ENCODE measurements at regions not wholly inside any gene's neighbourhood (a gene's known extent, or its start where the extent isn't known, plus 50 kb on each side); places are given as distances from the start of the nearest gene placed in this dataset.

GRCh38 chr5:167643631-167644280 lies 647.7 kb upstream of the WWC1 start:
- Mint-ChIP-seq H3K9me3 (no peaks in the 10 kb centered on the region), H3K4me3 (no peak overlapping the region), H3K27ac (no peak overlapping the region), H3K27me3 (ENCODE audit: low read depth) (no peaks in the 10 kb centered on the region), H3K4me1 (no peaks in the 10 kb centered on the region), H3K36me3 (no peaks in the 10 kb centered on the region)
- DNase-seq (ENCODE audit: low spot score) (no peak), ATAC-seq (no peak)
- no peak for TF ChIP-seq ARID4B (CRISPR knock-in tag; IDR thresholded peaks at IDR 0.05; ENCODE audit: borderline replicate concordance)
- TF ChIP-seq TP53 (CRISPR knock-in tag; IDR thresholded peaks at IDR 0.05): no peak
- no peak for TF ChIP-seq GRHL2 (CRISPR knock-in tag; IDR thresholded peaks at IDR 0.05; ENCODE audit: insufficient replicate concordance, severe bottlenecking)
- TF ChIP-seq ZNF281 (CRISPR knock-in tag; IDR thresholded peaks at IDR 0.05): no peak
- TF ChIP-seq SP1 (CRISPR knock-in tag; conservative IDR thresholded peaks at IDR 0.05): no peak
- ChIA-PET CTCF (no interaction called here), POLR2A (no interaction called here)

GRCh38 chr5:167644619-167645018 lies 646.8 kb upstream of the WWC1 start:
- peaks cover under 1% of the 10 kb centered on the region; the same call in 1 of the 2 replicates for H3K4me1 Mint-ChIP-seq
- no peak overlapping the region for H3K4me3 Mint-ChIP-seq
- no peaks in the 10 kb centered on the region for H3K36me3 Mint-ChIP-seq
- no peaks in the 10 kb centered on the region for H3K27me3 Mint-ChIP-seq (ENCODE audit: low read depth)
- H3K27ac Mint-ChIP-seq: no peak overlapping the region
- no peaks in the 10 kb centered on the region for H3K9me3 Mint-ChIP-seq
- DNase-seq (ENCODE audit: low spot score): no peak
- ChIA-PET CTCF (no interaction called here), POLR2A (no interaction called here)
- ATAC-seq: no peak
- TF ChIP-seq ESRRA (CRISPR knock-in tag; IDR thresholded peaks at IDR 0.05; ENCODE audit: borderline replicate concordance) (no peak), ZNF425 (CRISPR knock-in tag; conservative IDR thresholded peaks at IDR 0.05) (no peak), RELA (CRISPR knock-in tag; IDR thresholded peaks at IDR 0.05; ENCODE audit: borderline replicate concordance) (no peak), ZBTB43 (CRISPR knock-in tag; IDR thresholded peaks at IDR 0.05) (no peak), NFYB (CRISPR knock-in tag; conservative IDR thresholded peaks at IDR 0.05; ENCODE audit: low read depth) (no peak), HMGA2 (CRISPR knock-in tag; IDR thresholded peaks at IDR 0.05) (no peak), ZNF512 (CRISPR knock-in tag; IDR thresholded peaks at IDR 0.05; ENCODE audit: borderline replicate concordance) (no peak), AR (CRISPR knock-in tag; IDR thresholded peaks at IDR 0.05) (no peak), FOXK1 (CRISPR knock-in tag; IDR thresholded peaks at IDR 0.05) (no peak), NFATC4 (CRISPR knock-in tag; IDR thresholded peaks at IDR 0.05) (no peak), ATF6 (CRISPR knock-in tag; IDR thresholded peaks at IDR 0.05) (no peak)
